Astrocyte (in vitro differentiated cells and primary cell): ENCODE measurements at regions not wholly inside any gene's neighbourhood (a gene's known extent, or its start where the extent isn't known, plus 50 kb on each side); places are given as distances from the start of the nearest gene placed in this dataset.

ENCODE experiments used
- DNase-seq: peaks from one replicate; pipeline ENCODE4 v3.0.0-alpha.2; 2010; ENCODE audit warnings: low read depth
- FAIRE-seq: peaks from 2 replicates; lab custom pipeline; 2011; peaks lifted over from hg19 to GRCh38; lab: Jason Lieb, UNC
- H2AFZ ChIP-seq: 2 replicates; pipeline ENCODE4 v1.6.0; 2012; ENCODE audit warnings: low read depth, low read length, inconsistent platforms
- H3K27ac ChIP-seq: 2 replicates; pipeline ENCODE4 v1.5.1; 2011; ENCODE audit warnings: low read depth, low read length, inconsistent platforms
- H3K27me3 ChIP-seq: 2 replicates; pipeline ENCODE4 v1.6.0; 2011; ENCODE audit warnings: low read length, inconsistent platforms; ENCODE audit not compliant: insufficient read depth
- H3K36me3 ChIP-seq: 2 replicates; pipeline ENCODE4 v1.5.1; 2011; ENCODE audit warnings: low read length, inconsistent platforms; ENCODE audit not compliant: insufficient read depth
- H3K4me1 ChIP-seq: 2 replicates; pipeline ENCODE4 v1.5.1; 2011; ENCODE audit warnings: low read length, inconsistent platforms; ENCODE audit not compliant: insufficient read depth
- H3K4me2 ChIP-seq: 2 replicates; pipeline ENCODE4 v1.6.0; 2012; ENCODE audit warnings: low read length, inconsistent platforms
- H3K4me3 ChIP-seq: 2 replicates; pipeline ENCODE4 v1.5.1; 2011; ENCODE audit warnings: low read depth, mild to moderate bottlenecking, low read length, inconsistent platforms; ENCODE audit not compliant: insufficient read depth
- H3K79me2 ChIP-seq: 2 replicates; pipeline ENCODE4 v1.6.0; 2012; ENCODE audit warnings: mild to moderate bottlenecking, low read length, inconsistent platforms; ENCODE audit not compliant: insufficient read depth
- H3K9ac ChIP-seq: 2 replicates; pipeline ENCODE4 v1.6.0; 2012; ENCODE audit warnings: mild to moderate bottlenecking, low read length, inconsistent platforms
- H3K9me3 ChIP-seq: 2 replicates; pipeline ENCODE4 v1.5.1; 2012; ENCODE audit warnings: low read depth, mild to moderate bottlenecking, low read length, inconsistent platforms; ENCODE audit not compliant: insufficient read depth
- H4K20me1 ChIP-seq: 2 replicates; pipeline ENCODE4 v1.6.0; 2012; ENCODE audit warnings: low read length, inconsistent platforms; ENCODE audit not compliant: insufficient read depth
- H3K27ac Mint-ChIP-seq: one replicate; pipeline ENCODE4 v1.8.0; 2021; ENCODE audit warnings: mild to moderate bottlenecking, mixed read lengths; ENCODE audit not compliant: unreplicated experiment
- H3K27me3 Mint-ChIP-seq: one replicate; pipeline ENCODE4 v1.8.0; 2021; ENCODE audit warnings: low read depth, mixed read lengths; ENCODE audit not compliant: unreplicated experiment
- H3K36me3 Mint-ChIP-seq: one replicate; pipeline ENCODE4 v1.8.0; 2021; ENCODE audit warnings: low read depth, mixed read lengths; ENCODE audit not compliant: unreplicated experiment
- H3K4me1 Mint-ChIP-seq: one replicate; pipeline ENCODE4 v1.8.0; 2021; ENCODE audit warnings: low read depth, mixed read lengths; ENCODE audit not compliant: unreplicated experiment
- H3K4me3 Mint-ChIP-seq: one replicate; pipeline ENCODE4 v1.8.0; 2021; ENCODE audit warnings: mild to moderate bottlenecking, moderate library complexity, mixed read lengths; ENCODE audit not compliant: unreplicated experiment
- H3K9me3 Mint-ChIP-seq: one replicate; pipeline ENCODE4 v1.8.0; 2021; ENCODE audit warnings: mild to moderate bottlenecking, mixed read lengths; ENCODE audit not compliant: unreplicated experiment
- CTCF ChIP-seq: IDR thresholded peaks from 2 replicates; pipeline ENCODE4 v1.5.1; 2011; ENCODE audit warnings: low read depth, mild to moderate bottlenecking, inconsistent platforms, low read length, moderate library complexity; ENCODE audit not compliant: insufficient read depth
- EZH2 ChIP-seq: IDR thresholded peaks from 2 replicates; pipeline ENCODE4 v1.6.1; 2012; ENCODE audit warnings: mild to moderate bottlenecking, low read length, inconsistent platforms; ENCODE audit not compliant: insufficient read depth

GRCh38 chr15:69979262-69979661 is 118.5 kb downstream of the TLE3 start:
- H3K4me1 ChIP-seq, result no peaks in the 10 kb centered on the region
- FAIRE-seq (no peak), DNase-seq (no peak)
- no peak overlapping the region for H3K9ac ChIP-seq
- no peak overlapping the region for H3K27ac ChIP-seq
- peaks cover 19% of the 10 kb centered on the region for H3K27me3 ChIP-seq
- no peaks in the 10 kb centered on the region for H4K20me1 ChIP-seq
- no peak overlapping the region for H3K4me3 Mint-ChIP-seq
- H3K9me3 Mint-ChIP-seq, result peaks cover 2% of the 10 kb centered on the region
- no peaks in the 10 kb centered on the region for H3K36me3 ChIP-seq
- no peaks in the 10 kb centered on the region for H3K9me3 ChIP-seq
- H3K4me2 ChIP-seq, result no peak overlapping the region
- TF ChIP-seq CTCF (no peak), EZH2 (no peak)
- no peak overlapping the region for H3K27ac Mint-ChIP-seq
- H2AFZ ChIP-seq, result no peak overlapping the region
- no peak overlapping the region for H3K4me3 ChIP-seq
- H3K27me3 Mint-ChIP-seq, result peaks cover 43% of the 10 kb centered on the region
- H3K4me1 Mint-ChIP-seq, result peaks cover 10% of the 10 kb centered on the region
- no peaks in the 10 kb centered on the region for H3K79me2 ChIP-seq
- H3K36me3 Mint-ChIP-seq, result no peaks in the 10 kb centered on the region

- no peak for TF ChIP-seq EZH2
- TF ChIP-seq CTCF, result no peak
- no peak overlapping the region for H3K4me3 ChIP-seq
These were observed 117.9 kb downstream of the TLE3 start for GRCh38 chr15:69979783-69980182.

GRCh38 chr15:69980341-69981059 is 117.2 kb downstream of the TLE3 start:
- DNase-seq, result no peak
- H3K36me3 ChIP-seq, result no peaks in the 10 kb centered on the region
- Mint-ChIP-seq H3K4me3 (no peak overlapping the region), H3K4me1 (peaks cover 10% of the 10 kb centered on the region), H3K36me3 (no peaks in the 10 kb centered on the region), H3K27ac (no peak overlapping the region), H3K9me3 (peaks cover 3% of the 10 kb centered on the region), H3K27me3 (peaks cover 37% of the 10 kb centered on the region)
- FAIRE-seq, result no peak
- no peak overlapping the region for H3K4me2 ChIP-seq
- no peak overlapping the region for H3K4me3 ChIP-seq
- H3K9ac ChIP-seq, result no peak overlapping the region
- no peaks in the 10 kb centered on the region for H3K4me1 ChIP-seq
- H4K20me1 ChIP-seq, result no peaks in the 10 kb centered on the region
- no peak overlapping the region for H2AFZ ChIP-seq
- no peak overlapping the region for H3K27ac ChIP-seq
- TF ChIP-seq CTCF (no peak), EZH2 (no peak)
- H3K79me2 ChIP-seq, result no peaks in the 10 kb centered on the region
- no peaks in the 10 kb centered on the region for H3K9me3 ChIP-seq
- peaks cover 22% of the 10 kb centered on the region for H3K27me3 ChIP-seq

More at GRCh38 chr15:69979783-69980182, 117.9 kb downstream of the TLE3 start:
- Histone ChIP-seq H3K4me1 (no peaks in the 10 kb centered on the region), H3K79me2 (no peaks in the 10 kb centered on the region), H3K9me3 (no peaks in the 10 kb centered on the region), H3K27me3 (peaks cover 22% of the 10 kb centered on the region), H3K4me2 (no peak overlapping the region), H4K20me1 (no peaks in the 10 kb centered on the region), H3K9ac (no peak overlapping the region), H3K36me3 (no peaks in the 10 kb centered on the region), H2AFZ (no peak overlapping the region), H3K27ac (no peak overlapping the region)
- peaks cover 3% of the 10 kb centered on the region for H3K9me3 Mint-ChIP-seq
- no peak overlapping the region for H3K4me3 Mint-ChIP-seq
- peaks cover 10% of the 10 kb centered on the region for H3K4me1 Mint-ChIP-seq
- H3K27me3 Mint-ChIP-seq, result peaks cover 43% of the 10 kb centered on the region
- no peak for FAIRE-seq
- H3K27ac Mint-ChIP-seq, result no peak overlapping the region
- no peaks in the 10 kb centered on the region for H3K36me3 Mint-ChIP-seq
- no peak for DNase-seq
